ENCODE measurements at regions not wholly inside any gene's neighbourhood (a gene's known extent, or its start where the extent isn't known, plus 50 kb on each side); places are given as distances from the start of the nearest gene placed in this dataset.
"Not testable (repeated sequence)": the region's sequence is repeated elsewhere in the genome, so short reads cannot be mapped to it uniquely, and the experiment has no call there.

- no peak for DNase-seq (ENCODE audit: low read depth)
These were observed 205.2 kb upstream of the WSCD1 start for GRCh38 chr17:5864741-5865657.

- DNase-seq (ENCODE audit: low read depth): no peak
These were observed 203.2 kb upstream of the WSCD1 start for GRCh38 chr17:5866978-5867377.

- DNase-seq (ENCODE audit: low read depth): no peak
These were observed 201.0 kb upstream of the WSCD1 start for GRCh38 chr17:5869041-5869745.

- no peak for DNase-seq (ENCODE audit: low read depth)
These were observed 199.8 kb upstream of the WSCD1 start for GRCh38 chr17:5870231-5870953.

GRCh38 chr17:5871666-5872065, 198.5 kb upstream of the WSCD1 start:
- no peak for DNase-seq (ENCODE audit: low read depth)

- no peak for DNase-seq (ENCODE audit: low read depth)
These were observed 197.3 kb upstream of the WSCD1 start for GRCh38 chr17:5872831-5873230.

GRCh38 chr17:5873781-5874180, 196.4 kb upstream of the WSCD1 start:
- no peak for DNase-seq (ENCODE audit: low read depth)

GRCh38 chr17:5874486-5874885, 195.7 kb upstream of the WSCD1 start:
- DNase-seq (ENCODE audit: low read depth): no peak

GRCh38 chr17:5877366-5877765, 192.8 kb upstream of the WSCD1 start:
- DNase-seq (ENCODE audit: low read depth): no peak

- no peak for DNase-seq (ENCODE audit: low read depth)
These were observed 192.2 kb upstream of the WSCD1 start for GRCh38 chr17:5877948-5878347.

GRCh38 chr17:5881849-5882248, 188.3 kb upstream of the WSCD1 start:
- no peak for DNase-seq (ENCODE audit: low read depth)

GRCh38 chr17:5883775-5884665, 186.2 kb upstream of the WSCD1 start:
- no peak for DNase-seq (ENCODE audit: low read depth)

- DNase-seq (ENCODE audit: low read depth): no peak
These were observed 184.8 kb upstream of the WSCD1 start for GRCh38 chr17:5885336-5885735.

- no peak for DNase-seq (ENCODE audit: low read depth)
These were observed 181.4 kb upstream of the WSCD1 start for GRCh38 chr17:5888811-5889210.

- no peak for DNase-seq (ENCODE audit: low read depth)
These were observed 177.1 kb upstream of the WSCD1 start for GRCh38 chr17:5892921-5893675.

- DNase-seq (ENCODE audit: low read depth): no peak
These were observed 176.4 kb upstream of the WSCD1 start for GRCh38 chr17:5893741-5894140.

- DNase-seq (ENCODE audit: low read depth): no peak
These were observed 174.9 kb upstream of the WSCD1 start for GRCh38 chr17:5895276-5895675.

- no peak for DNase-seq (ENCODE audit: low read depth)
These were observed 174.0 kb upstream of the WSCD1 start for GRCh38 chr17:5896215-5896614.

- no peak for DNase-seq (ENCODE audit: low read depth)
These were observed 172.8 kb upstream of the WSCD1 start for GRCh38 chr17:5897275-5897911.

GRCh38 chr17:5897981-5898380, 172.2 kb upstream of the WSCD1 start:
- DNase-seq (ENCODE audit: low read depth): not testable (repeated sequence)

Measured in GM04504 (cell line).